ENCODE measurements at regions not wholly inside any gene's neighbourhood (a gene's known extent, or its start where the extent isn't known, plus 50 kb on each side); places are given as distances from the start of the nearest gene placed in this dataset.

DNA sequence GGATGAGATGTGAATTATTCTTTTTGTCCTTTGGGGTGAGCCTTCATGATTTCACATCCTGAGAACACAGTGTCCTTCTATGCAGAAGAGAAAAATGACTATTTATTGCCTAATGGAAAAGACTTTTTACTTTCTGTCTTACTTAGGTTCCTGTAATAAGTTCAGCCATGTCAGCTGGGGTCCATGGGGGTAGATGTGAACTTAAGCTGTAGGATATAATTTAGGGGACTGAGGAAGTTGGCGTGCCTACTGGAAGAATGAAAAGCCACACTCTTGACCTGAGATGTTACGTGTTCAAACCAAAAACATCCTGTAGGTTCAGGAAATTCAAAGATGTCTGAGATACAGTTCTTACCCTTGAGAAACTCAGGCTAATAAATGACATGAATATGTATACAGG is 660.5 kb downstream of the TOX3 start:
- DNase-seq (ENCODE audit: extremely low spot score in 2 of 2), result no peak
- no peaks in the 10 kb centered on the region for H3K27me3 ChIP-seq
- H3K36me3 ChIP-seq, result no peaks in the 10 kb centered on the region
- H3K27ac ChIP-seq, result no peak overlapping the region
- H3K4me3 ChIP-seq, result no peak overlapping the region
- intact Hi-C loops (cut with DNase I), result no loop called here
- H3K4me1 ChIP-seq, result no peaks in the 10 kb centered on the region
- no peak for TF ChIP-seq POLR2AphosphoS5 (IDR thresholded peaks at IDR 0.05; ENCODE audit: insufficient read depth in 1 of 2, low read depth in 1 of 2)
- no peak for TF ChIP-seq POLR2A (IDR thresholded peaks at IDR 0.05)
- TF ChIP-seq, protein P1, sequence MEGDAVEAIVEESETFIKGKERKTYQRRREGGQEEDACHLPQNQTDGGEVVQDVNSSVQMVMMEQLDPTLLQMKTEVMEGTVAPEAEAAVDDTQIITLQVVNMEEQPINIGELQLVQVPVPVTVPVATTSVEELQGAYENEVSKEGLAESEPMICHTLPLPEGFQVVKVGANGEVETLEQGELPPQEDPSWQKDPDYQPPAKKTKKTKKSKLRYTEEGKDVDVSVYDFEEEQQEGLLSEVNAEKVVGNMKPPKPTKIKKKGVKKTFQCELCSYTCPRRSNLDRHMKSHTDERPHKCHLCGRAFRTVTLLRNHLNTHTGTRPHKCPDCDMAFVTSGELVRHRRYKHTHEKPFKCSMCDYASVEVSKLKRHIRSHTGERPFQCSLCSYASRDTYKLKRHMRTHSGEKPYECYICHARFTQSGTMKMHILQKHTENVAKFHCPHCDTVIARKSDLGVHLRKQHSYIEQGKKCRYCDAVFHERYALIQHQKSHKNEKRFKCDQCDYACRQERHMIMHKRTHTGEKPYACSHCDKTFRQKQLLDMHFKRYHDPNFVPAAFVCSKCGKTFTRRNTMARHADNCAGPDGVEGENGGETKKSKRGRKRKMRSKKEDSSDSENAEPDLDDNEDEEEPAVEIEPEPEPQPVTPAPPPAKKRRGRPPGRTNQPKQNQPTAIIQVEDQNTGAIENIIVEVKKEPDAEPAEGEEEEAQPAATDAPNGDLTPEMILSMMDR (IDR thresholded peaks at IDR 0.05), result no peak
- no peaks in the 10 kb centered on the region for H3K9me3 ChIP-seq

DNA sequence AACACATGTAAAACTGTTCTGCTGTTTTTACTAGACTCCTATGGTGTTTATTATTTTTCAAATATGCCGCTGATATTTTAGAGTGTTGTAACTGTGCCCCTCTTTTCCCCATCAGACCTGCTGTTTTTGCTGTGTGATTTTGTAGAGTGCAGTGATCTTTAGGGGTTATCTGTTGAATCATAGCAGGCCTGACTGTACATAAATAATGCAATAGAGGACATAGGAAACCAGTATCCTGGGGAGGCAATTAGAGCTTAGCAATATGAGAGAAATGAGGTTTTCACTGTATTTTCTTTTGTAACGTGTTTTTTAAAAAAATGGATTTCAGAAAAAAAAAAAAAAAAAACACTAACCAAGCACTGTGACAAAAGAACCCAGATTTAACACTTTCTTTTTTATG is 662.2 kb downstream of the TOX3 start:
- Histone ChIP-seq H3K36me3 (no peaks in the 10 kb centered on the region), H3K27me3 (no peaks in the 10 kb centered on the region), H3K4me1 (no peaks in the 10 kb centered on the region), H3K27ac (no peak overlapping the region), H3K9me3 (no peaks in the 10 kb centered on the region), H3K4me3 (no peak overlapping the region)
- intact Hi-C loops (cut with DNase I), result no loop called here
- no peak for DNase-seq (ENCODE audit: extremely low spot score in 2 of 2)
- TF ChIP-seq POLR2AphosphoS5 (IDR thresholded peaks at IDR 0.05; ENCODE audit: insufficient read depth in 1 of 2, low read depth in 1 of 2) (no peak), POLR2A (IDR thresholded peaks at IDR 0.05) (no peak)
- TF ChIP-seq, protein P1 (IDR thresholded peaks at IDR 0.05), result no peak

DNA sequence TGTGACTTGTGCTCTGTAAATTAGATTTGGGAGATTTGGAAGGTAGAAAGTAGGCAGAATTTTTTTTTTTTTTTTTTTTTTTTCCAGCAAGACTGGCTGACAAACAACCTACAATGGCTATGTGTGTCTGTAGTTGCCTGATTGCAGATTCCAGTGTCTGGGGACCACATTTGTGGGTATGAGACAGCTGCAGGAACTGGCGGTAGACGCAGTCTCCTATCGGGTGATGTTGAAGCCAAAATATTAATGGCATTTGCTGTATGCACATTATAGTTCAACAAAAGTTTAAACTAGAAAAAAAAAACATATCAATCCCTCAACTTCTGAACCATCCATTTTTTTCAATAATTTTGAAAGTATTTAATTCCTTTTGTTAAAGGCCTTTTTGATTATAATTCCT is 665.2 kb downstream of the TOX3 start:
- H3K4me3 ChIP-seq, result no peak overlapping the region
- TF ChIP-seq POLR2AphosphoS5 (IDR thresholded peaks at IDR 0.05; ENCODE audit: insufficient read depth in 1 of 2, low read depth in 1 of 2), result no peak
- TF ChIP-seq POLR2A (IDR thresholded peaks at IDR 0.05), result no peak
- TF ChIP-seq, protein P1 (IDR thresholded peaks at IDR 0.05), result no peak
- H3K36me3 ChIP-seq, result no peaks in the 10 kb centered on the region
- H3K27ac ChIP-seq, result no peak overlapping the region
- intact Hi-C loops (cut with DNase I), result no loop called here
- H3K27me3 ChIP-seq, result no peaks in the 10 kb centered on the region
- no peaks in the 10 kb centered on the region for H3K4me1 ChIP-seq
- DNase-seq (ENCODE audit: extremely low spot score in 2 of 2), result no peak
- no peaks in the 10 kb centered on the region for H3K9me3 ChIP-seq

DNA sequence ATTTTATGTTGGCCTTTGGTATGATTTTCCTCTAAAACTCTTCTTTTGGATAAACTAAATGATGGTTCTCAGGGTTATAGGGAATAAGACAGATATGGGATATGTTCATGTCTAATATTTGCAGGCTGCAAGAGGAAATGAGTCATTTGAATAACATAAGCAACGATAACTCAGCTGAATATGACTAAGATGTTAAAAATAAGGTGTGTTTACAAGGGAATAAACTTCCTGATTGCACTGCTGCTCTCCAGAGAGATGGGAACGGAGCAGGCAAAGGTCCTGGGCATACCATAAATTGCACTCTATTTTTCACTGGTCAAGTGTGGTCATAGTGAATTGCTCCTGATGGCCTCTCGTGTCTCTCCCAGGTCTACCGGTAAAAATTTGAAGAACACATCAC is 666.2 kb downstream of the TOX3 start:
- no peaks in the 10 kb centered on the region for H3K27me3 ChIP-seq
- no peak overlapping the region for H3K4me3 ChIP-seq
- TF ChIP-seq, protein P1 (IDR thresholded peaks at IDR 0.05), result no peak
- TF ChIP-seq POLR2A (IDR thresholded peaks at IDR 0.05) (no peak), POLR2AphosphoS5 (IDR thresholded peaks at IDR 0.05; ENCODE audit: insufficient read depth in 1 of 2, low read depth in 1 of 2) (no peak)
- intact Hi-C loops (cut with DNase I), result no loop called here
- no peaks in the 10 kb centered on the region for H3K4me1 ChIP-seq
- H3K36me3 ChIP-seq, result no peaks in the 10 kb centered on the region
- H3K9me3 ChIP-seq, result no peaks in the 10 kb centered on the region
- no peak overlapping the region for H3K27ac ChIP-seq
- no peak for DNase-seq (ENCODE audit: extremely low spot score in 2 of 2)

DNA sequence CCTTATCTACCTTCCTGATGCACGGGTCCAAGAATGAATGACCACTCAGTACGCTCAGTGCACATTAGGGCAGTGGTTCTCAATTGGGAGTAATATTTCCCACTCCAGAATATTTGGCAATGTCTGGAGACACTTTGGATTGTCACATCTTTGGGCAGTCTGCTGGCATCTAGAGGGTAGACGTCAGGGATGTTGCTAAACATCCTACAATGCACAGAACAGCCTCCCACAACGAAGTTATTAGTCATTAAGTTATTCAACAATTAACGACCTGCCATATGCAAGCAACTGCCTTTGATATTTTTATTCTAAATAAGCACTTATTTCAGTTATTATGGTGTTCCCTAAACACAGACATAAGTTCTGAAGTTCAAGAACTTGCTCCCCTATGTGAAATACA is 669.3 kb downstream of the TOX3 start:
- DNase-seq (ENCODE audit: extremely low spot score in 2 of 2), result no peak
- intact Hi-C loops (cut with DNase I), result no loop called here
- no peak overlapping the region for H3K27ac ChIP-seq

More for the DNA sequence above, 669.3 kb downstream of the TOX3 start:
- Histone ChIP-seq H3K4me1 (no peaks in the 10 kb centered on the region), H3K4me3 (no peak overlapping the region), H3K27me3 (no peaks in the 10 kb centered on the region), H3K9me3 (no peaks in the 10 kb centered on the region), H3K36me3 (no peaks in the 10 kb centered on the region)
- TF ChIP-seq, protein P1 (IDR thresholded peaks at IDR 0.05), result no peak
- TF ChIP-seq POLR2AphosphoS5 (IDR thresholded peaks at IDR 0.05; ENCODE audit: insufficient read depth in 1 of 2, low read depth in 1 of 2) (no peak), POLR2A (IDR thresholded peaks at IDR 0.05) (no peak)

Data from vagina (tissue), 2 donors.